ENCODE measurements at regions not wholly inside any gene's neighbourhood (a gene's known extent, or its start where the extent isn't known, plus 50 kb on each side); places are given as distances from the start of the nearest gene placed in this dataset.

DNA sequence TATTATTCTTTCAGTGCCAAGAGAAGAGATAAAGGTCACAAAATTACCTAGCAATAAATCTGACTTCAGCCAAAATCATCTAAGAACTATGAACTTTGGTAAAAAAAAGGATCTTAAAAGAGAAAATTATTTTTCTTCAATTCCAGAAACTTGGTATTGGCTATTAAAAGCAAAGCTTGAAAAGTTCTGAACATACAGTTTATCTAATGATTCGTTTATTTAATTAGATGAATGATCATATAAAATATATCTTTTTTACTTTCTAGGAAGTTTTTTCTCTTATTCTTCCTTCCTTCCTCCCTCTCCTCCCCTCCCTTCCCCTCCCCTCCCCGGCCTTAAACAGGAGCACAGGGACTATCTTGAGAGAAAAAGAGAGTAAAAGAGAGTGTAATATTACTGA is 536.1 kb downstream of the SOX11 start (continued):
- no peak for TF ChIP-seq NR3C1 (CRISPR knock-in tag; conservative IDR thresholded peaks at IDR 0.05; ENCODE audit: low read depth)

DNA sequence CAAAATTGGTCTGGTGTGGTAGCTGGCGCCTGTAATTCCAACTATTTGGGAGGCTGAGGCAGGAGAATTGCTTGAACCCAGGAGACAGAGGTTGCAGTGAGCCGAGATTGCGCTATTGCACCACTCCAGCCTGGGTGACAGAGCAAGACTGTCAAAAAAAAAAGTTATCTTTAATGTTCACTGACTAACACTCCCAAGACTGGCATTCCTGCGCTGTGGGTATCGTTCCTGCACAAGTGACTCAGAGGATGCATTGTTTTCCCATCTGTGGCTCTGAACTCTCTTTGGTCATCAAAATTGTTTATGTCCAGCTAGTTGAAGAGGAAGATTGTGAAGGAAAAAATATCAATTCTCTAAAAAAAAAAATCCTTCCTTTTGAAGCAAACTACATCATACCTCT is 539.0 kb downstream of the SOX11 start:
- DNase-seq (ENCODE audit: low spot score) (no peak), ATAC-seq (no peak)
- Mint-ChIP-seq H3K27me3 (ENCODE audit: low read depth) (peaks cover 9% of the 10 kb centered on the region), H3K27ac (no peak overlapping the region), H3K4me3 (no peak overlapping the region), H3K9me3 (peaks cover 85% of the 10 kb centered on the region), H3K36me3 (peaks cover 71% of the 10 kb centered on the region), H3K4me1 (no peaks in the 10 kb centered on the region)
- ChIA-PET POLR2A (no interaction called here), CTCF (no interaction called here)
- no peak for TF ChIP-seq ZNF138 (CRISPR knock-in tag; conservative IDR thresholded peaks at IDR 0.05)

DNA sequence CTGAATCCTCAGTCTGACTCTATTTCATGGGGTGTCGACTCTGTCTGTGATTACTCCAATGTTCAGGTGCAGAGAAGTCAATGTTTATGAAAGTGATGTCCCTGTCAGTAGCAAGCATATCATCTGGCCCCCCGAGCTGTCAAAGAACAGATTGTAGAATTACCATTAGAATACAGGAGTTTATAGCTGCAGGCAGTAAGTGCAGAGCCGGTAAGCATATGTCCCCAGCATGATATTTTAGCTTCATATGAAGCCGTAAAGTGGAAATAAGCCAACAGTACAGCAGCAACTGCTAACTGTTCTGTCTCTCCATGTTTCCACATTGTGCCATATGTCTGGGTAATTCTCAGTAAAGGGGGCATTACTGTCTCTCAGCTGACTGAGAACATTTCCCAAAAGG is 541.8 kb downstream of the SOX11 start:
- H3K4me1 Mint-ChIP-seq, result no peaks in the 10 kb centered on the region
- H3K27me3 Mint-ChIP-seq (ENCODE audit: low read depth), result peaks cover 15% of the 10 kb centered on the region
- DNase-seq (ENCODE audit: low spot score), result no peak
- no peak for ATAC-seq
- CTCF ChIA-PET, result no interaction called here
- no peak overlapping the region for H3K4me3 Mint-ChIP-seq
- no peak for TF ChIP-seq ZNF416 (CRISPR knock-in tag; IDR thresholded peaks at IDR 0.05)
- TF ChIP-seq, protein P1, sequence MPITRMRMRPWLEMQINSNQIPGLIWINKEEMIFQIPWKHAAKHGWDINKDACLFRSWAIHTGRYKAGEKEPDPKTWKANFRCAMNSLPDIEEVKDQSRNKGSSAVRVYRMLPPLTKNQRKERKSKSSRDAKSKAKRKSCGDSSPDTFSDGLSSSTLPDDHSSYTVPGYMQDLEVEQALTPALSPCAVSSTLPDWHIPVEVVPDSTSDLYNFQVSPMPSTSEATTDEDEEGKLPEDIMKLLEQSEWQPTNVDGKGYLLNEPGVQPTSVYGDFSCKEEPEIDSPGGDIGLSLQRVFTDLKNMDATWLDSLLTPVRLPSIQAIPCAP (CRISPR knock-in tag; IDR thresholded peaks at IDR 0.05), result no peak
- peaks cover 73% of the 10 kb centered on the region for H3K36me3 Mint-ChIP-seq
- POLR2A ChIA-PET, result no interaction called here
- H3K9me3 Mint-ChIP-seq, result peaks cover 78% of the 10 kb centered on the region
- no peak overlapping the region for H3K27ac Mint-ChIP-seq

DNA sequence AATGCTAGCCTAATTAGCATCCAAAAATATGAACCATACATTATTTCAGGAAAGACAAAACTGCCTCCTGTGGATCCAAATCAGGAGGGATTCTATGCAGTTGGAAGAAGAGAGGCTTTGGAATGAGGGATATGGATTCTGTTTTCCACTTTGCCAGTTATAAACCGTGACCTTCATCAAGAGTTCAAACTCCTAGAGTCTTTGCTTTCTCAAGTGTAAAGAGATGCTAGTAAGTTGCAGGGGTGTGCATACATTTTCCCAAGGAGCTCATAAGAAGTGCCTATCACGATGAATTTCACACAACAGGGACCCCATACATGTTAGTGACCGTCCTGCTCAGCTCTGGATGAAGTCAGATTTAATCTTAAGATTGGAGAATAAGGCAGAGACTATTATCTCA is 542.5 kb downstream of the SOX11 start:
- peaks cover 79% of the 10 kb centered on the region for H3K9me3 Mint-ChIP-seq
- TF ChIP-seq FOXP1 (CRISPR knock-in tag; IDR thresholded peaks at IDR 0.05; ENCODE audit: borderline replicate concordance) (no peak), OVOL2 (CRISPR knock-in tag; IDR thresholded peaks at IDR 0.05; ENCODE audit: borderline replicate concordance) (no peak), ETV6 (CRISPR knock-in tag; IDR thresholded peaks at IDR 0.05) (no peak), NFYB (CRISPR knock-in tag; conservative IDR thresholded peaks at IDR 0.05; ENCODE audit: low read depth) (no peak), ZNF671 (CRISPR knock-in tag; IDR thresholded peaks at IDR 0.05) (no peak), ESRRA (CRISPR knock-in tag; IDR thresholded peaks at IDR 0.05; ENCODE audit: borderline replicate concordance) (no peak), ZNF263 (CRISPR knock-in tag; IDR thresholded peaks at IDR 0.05; ENCODE audit: low read depth) (no peak), TEAD1 (CRISPR knock-in tag; IDR thresholded peaks at IDR 0.05) (no peak), NR1H2 (CRISPR knock-in tag; IDR thresholded peaks at IDR 0.05) (no peak), HMGA2 (CRISPR knock-in tag; IDR thresholded peaks at IDR 0.05) (no peak)
- TF ChIP-seq, protein P2, sequence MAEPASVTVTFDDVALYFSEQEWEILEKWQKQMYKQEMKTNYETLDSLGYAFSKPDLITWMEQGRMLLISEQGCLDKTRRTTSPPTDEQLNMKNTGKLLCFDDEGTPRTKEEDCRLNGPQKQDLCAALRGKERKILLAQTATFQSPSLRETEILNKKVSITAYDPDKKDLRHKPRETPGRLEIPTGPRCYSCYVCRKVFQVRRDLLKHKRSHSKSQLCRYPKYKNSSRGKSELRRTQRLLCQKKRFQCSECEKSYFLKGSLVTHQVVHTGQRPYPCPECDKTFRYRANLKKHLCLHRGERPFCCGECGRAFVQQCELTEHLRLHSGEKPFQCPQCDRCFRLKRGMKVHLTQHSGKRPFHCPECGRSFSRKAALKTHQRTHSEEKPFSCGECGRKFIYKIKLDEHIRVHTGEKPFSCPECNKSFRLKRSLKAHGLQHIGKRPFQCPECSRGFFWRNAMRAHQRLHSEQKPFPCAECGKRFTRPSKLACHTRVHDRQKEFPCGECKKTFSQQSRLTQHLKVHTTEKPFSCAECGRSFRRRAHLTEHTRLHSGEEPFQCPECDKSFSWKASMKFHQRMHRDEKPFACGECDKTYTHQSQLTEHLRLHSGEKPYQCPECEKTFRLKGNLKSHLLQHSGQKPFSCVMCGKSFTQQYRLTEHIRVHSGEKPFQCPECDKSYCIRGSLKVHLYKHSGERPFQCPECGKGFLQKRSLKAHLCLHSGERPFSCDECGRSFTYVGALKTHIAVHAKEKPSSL (CRISPR knock-in tag; conservative IDR thresholded peaks at IDR 0.05), result no peak
- TF ChIP-seq, protein P3, sequence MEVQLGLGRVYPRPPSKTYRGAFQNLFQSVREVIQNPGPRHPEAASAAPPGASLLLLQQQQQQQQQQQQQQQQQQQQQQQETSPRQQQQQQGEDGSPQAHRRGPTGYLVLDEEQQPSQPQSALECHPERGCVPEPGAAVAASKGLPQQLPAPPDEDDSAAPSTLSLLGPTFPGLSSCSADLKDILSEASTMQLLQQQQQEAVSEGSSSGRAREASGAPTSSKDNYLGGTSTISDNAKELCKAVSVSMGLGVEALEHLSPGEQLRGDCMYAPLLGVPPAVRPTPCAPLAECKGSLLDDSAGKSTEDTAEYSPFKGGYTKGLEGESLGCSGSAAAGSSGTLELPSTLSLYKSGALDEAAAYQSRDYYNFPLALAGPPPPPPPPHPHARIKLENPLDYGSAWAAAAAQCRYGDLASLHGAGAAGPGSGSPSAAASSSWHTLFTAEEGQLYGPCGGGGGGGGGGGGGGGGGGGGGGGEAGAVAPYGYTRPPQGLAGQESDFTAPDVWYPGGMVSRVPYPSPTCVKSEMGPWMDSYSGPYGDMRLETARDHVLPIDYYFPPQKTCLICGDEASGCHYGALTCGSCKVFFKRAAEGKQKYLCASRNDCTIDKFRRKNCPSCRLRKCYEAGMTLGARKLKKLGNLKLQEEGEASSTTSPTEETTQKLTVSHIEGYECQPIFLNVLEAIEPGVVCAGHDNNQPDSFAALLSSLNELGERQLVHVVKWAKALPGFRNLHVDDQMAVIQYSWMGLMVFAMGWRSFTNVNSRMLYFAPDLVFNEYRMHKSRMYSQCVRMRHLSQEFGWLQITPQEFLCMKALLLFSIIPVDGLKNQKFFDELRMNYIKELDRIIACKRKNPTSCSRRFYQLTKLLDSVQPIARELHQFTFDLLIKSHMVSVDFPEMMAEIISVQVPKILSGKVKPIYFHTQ (CRISPR knock-in tag; IDR thresholded peaks at IDR 0.05), result no peak
- TF ChIP-seq, protein P4, sequence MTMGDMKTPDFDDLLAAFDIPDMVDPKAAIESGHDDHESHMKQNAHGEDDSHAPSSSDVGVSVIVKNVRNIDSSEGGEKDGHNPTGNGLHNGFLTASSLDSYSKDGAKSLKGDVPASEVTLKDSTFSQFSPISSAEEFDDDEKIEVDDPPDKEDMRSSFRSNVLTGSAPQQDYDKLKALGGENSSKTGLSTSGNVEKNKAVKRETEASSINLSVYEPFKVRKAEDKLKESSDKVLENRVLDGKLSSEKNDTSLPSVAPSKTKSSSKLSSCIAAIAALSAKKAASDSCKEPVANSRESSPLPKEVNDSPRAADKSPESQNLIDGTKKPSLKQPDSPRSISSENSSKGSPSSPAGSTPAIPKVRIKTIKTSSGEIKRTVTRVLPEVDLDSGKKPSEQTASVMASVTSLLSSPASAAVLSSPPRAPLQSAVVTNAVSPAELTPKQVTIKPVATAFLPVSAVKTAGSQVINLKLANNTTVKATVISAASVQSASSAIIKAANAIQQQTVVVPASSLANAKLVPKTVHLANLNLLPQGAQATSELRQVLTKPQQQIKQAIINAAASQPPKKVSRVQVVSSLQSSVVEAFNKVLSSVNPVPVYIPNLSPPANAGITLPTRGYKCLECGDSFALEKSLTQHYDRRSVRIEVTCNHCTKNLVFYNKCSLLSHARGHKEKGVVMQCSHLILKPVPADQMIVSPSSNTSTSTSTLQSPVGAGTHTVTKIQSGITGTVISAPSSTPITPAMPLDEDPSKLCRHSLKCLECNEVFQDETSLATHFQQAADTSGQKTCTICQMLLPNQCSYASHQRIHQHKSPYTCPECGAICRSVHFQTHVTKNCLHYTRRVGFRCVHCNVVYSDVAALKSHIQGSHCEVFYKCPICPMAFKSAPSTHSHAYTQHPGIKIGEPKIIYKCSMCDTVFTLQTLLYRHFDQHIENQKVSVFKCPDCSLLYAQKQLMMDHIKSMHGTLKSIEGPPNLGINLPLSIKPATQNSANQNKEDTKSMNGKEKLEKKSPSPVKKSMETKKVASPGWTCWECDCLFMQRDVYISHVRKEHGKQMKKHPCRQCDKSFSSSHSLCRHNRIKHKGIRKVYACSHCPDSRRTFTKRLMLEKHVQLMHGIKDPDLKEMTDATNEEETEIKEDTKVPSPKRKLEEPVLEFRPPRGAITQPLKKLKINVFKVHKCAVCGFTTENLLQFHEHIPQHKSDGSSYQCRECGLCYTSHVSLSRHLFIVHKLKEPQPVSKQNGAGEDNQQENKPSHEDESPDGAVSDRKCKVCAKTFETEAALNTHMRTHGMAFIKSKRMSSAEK (CRISPR knock-in tag; IDR thresholded peaks at IDR 0.05; ENCODE audit: borderline replicate concordance), result no peak
- TF ChIP-seq, protein P5, sequence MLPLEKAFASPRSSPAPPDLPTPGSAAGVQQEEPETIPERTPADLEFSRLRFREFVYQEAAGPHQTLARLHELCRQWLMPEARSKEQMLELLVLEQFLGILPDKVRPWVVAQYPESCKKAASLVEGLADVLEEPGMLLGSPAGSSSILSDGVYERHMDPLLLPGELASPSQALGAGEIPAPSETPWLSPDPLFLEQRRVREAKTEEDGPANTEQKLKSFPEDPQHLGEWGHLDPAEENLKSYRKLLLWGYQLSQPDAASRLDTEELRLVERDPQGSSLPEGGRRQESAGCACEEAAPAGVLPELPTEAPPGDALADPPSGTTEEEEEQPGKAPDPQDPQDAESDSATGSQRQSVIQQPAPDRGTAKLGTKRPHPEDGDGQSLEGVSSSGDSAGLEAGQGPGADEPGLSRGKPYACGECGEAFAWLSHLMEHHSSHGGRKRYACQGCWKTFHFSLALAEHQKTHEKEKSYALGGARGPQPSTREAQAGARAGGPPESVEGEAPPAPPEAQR (CRISPR knock-in tag; IDR thresholded peaks at IDR 0.05), result no peak
- TF ChIP-seq, protein P6, sequence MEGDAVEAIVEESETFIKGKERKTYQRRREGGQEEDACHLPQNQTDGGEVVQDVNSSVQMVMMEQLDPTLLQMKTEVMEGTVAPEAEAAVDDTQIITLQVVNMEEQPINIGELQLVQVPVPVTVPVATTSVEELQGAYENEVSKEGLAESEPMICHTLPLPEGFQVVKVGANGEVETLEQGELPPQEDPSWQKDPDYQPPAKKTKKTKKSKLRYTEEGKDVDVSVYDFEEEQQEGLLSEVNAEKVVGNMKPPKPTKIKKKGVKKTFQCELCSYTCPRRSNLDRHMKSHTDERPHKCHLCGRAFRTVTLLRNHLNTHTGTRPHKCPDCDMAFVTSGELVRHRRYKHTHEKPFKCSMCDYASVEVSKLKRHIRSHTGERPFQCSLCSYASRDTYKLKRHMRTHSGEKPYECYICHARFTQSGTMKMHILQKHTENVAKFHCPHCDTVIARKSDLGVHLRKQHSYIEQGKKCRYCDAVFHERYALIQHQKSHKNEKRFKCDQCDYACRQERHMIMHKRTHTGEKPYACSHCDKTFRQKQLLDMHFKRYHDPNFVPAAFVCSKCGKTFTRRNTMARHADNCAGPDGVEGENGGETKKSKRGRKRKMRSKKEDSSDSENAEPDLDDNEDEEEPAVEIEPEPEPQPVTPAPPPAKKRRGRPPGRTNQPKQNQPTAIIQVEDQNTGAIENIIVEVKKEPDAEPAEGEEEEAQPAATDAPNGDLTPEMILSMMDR (IDR thresholded peaks at IDR 0.05), result no peak

More for the DNA sequence above, 542.5 kb downstream of the SOX11 start:
- no peak overlapping the region for H3K4me3 Mint-ChIP-seq
- peaks cover 15% of the 10 kb centered on the region for H3K27me3 Mint-ChIP-seq (ENCODE audit: low read depth)
- CTCF ChIA-PET, result no interaction called here
- peaks cover 76% of the 10 kb centered on the region for H3K36me3 Mint-ChIP-seq
- no peak for DNase-seq (ENCODE audit: low spot score)
- no peaks in the 10 kb centered on the region for H3K4me1 Mint-ChIP-seq
- no peak overlapping the region for H3K27ac Mint-ChIP-seq
- no peak for ATAC-seq
- POLR2A ChIA-PET, result no interaction called here

Measured in WTC11 (cell line).